Right lobe of liver (tissue), 4 donors: ENCODE measurements at regions not wholly inside any gene's neighbourhood (a gene's known extent, or its start where the extent isn't known, plus 50 kb on each side); places are given as distances from the start of the nearest gene placed in this dataset.

Source experiments
- CTCF ChIP-seq, 4 donors: fragments of 200-600 bp in 3 of 4; fragments of 450-650 bp in 1 of 4; IDR thresholded peaks; one replicate each; pipeline versions ENCODE4 v1.5.1 to v1.8.0; 2016 to 2022; ENCODE audit warnings: antibody characterized with exemption in 4 of 4, mild to moderate bottlenecking in 2 of 4
- POLR2A ChIP-seq: fragments of 450-650 bp; IDR thresholded peaks from one replicate; pipeline ENCODE4 v1.6.1; 2017; ENCODE audit warnings: antibody characterized with exemption, mild to moderate bottlenecking
- donor health status: DM: no; HTN: no; CAD: no.
- donor health status: DM: no; HTN: no; CAD: no.
- donor health status: DM: no; HTN: yes; CAD: no.

GRCh38 chr16:59242556-59242955 is 508.4 kb upstream of the GOT2 start:
- TF ChIP-seq CTCF (IDR thresholded peaks at IDR 0.05) (no peak), POLR2A (no peak)
